GM12878 (cell line): ENCODE measurements at regions not wholly inside any gene's neighbourhood (a gene's known extent, or its start where the extent isn't known, plus 50 kb on each side); places are given as distances from the start of the nearest gene placed in this dataset.
A peak's percentile ranks its signal among the peaks of the same experiment; 100 is the strongest.

Source experiments
- ATAC-seq: fragments of 200-7000 bp; cut with Tn5 transposase; 3 replicates; pipeline ENCODE4 v1.9.1; 2020; ENCODE audit warnings: mild to moderate bottlenecking, moderate library complexity
- BruUV-seq: library from RNA; stranded (reverse); fragments of 400-500 nt; replicated peaks from 2 replicates; lab custom pipeline; 2021; lab: Mats Ljungman, UMichigan
- CTCF ChIA-PET: fragments of 300-600 bp; sonication (Branson Sonifier 250); formaldehyde crosslinking; extraction: SDS; loops from one replicate; lab custom pipeline; 2021; ENCODE audit warnings: inconsistent platforms; lab: Yijun Ruan, JAX
- POLR2A ChIA-PET: fragments of 350-600 bp; formaldehyde crosslinking; extraction: SDS; loops from one replicate; lab custom pipeline; 2021; ENCODE audit warnings: inconsistent platforms; lab: Charles Lee
- RAD21 ChIA-PET: fragments of 300-600 bp; sonication (Branson Sonifier 250); formaldehyde crosslinking; loops from one replicate; lab custom pipeline; 2023; ENCODE audit warnings: antibody characterized with exemption; ENCODE audit not compliant: unreplicated experiment; lab: Charles Lee
- SMC1A ChIA-PET: fragments of 300-600 bp; sonication (Branson Sonifier 250); formaldehyde crosslinking; loops from one replicate; lab custom pipeline; 2023; ENCODE audit not compliant: unreplicated experiment, uncharacterized antibody; lab: Charles Lee
- DNase-seq: peaks from one replicate; pipeline ENCODE4 v3.0.0-alpha.2; 2011; ENCODE audit warnings: low read depth, low spot score
- FAIRE-seq: peaks from 3 replicates; lab custom pipeline; 2011; peaks lifted over from hg19 to GRCh38; lab: Jason Lieb, UNC
- H2AFZ ChIP-seq: 2 replicates; pipeline ENCODE4 v1.6.0; 2011; ENCODE audit warnings: low read depth, low read length, control low read depth; ENCODE audit not compliant: control insufficient read depth
- H3K27ac ChIP-seq: 2 replicates; pipeline ENCODE4 v1.5.1; 2011; ENCODE audit warnings: control low read depth; ENCODE audit not compliant: control insufficient read depth, insufficient read depth
- H3K27me3 ChIP-seq, 2 experiments: replicated peaks in 1 of 2; 2 replicates each; pipeline versions ENCODE4 v1.6.0 to v1.6.1; 2011; ENCODE audit warnings: low read length in 1 of 2; ENCODE audit not compliant: control insufficient read depth in 2 of 2, insufficient read depth in 2 of 2
- H3K36me3 ChIP-seq, 2 experiments: 2 replicates each; pipeline ENCODE4 v1.5.1; 2011; ENCODE audit warnings: low read length in 1 of 2; ENCODE audit not compliant: control insufficient read depth in 2 of 2, insufficient read depth in 2 of 2
- H3K4me1 ChIP-seq: 2 replicates; pipeline ENCODE4 v1.6.1; 2011; ENCODE audit warnings: mild to moderate bottlenecking, low read length, moderate library complexity, mixed read lengths; ENCODE audit not compliant: control insufficient read depth, insufficient read depth
- H3K4me2 ChIP-seq: 2 replicates; pipeline ENCODE4 v1.6.0; 2011; ENCODE audit warnings: control low read depth; ENCODE audit not compliant: control insufficient read depth, insufficient read depth
- H3K4me3 ChIP-seq: fragments of 200-600 bp; sonication (generic); 2 replicates; pipeline ENCODE4 v1.5.1; 2016
- H3K79me2 ChIP-seq: 2 replicates; pipeline ENCODE4 v1.6.0; 2011; ENCODE audit warnings: low read length; ENCODE audit not compliant: control insufficient read depth, insufficient read depth
- H3K9ac ChIP-seq: 2 replicates; pipeline ENCODE4 v1.8.0; 2011; ENCODE audit warnings: low read length, control low read depth, mixed read lengths; ENCODE audit not compliant: control insufficient read depth, insufficient read depth
- H3K9me3 ChIP-seq: replicated peaks from 3 replicates; pipeline ENCODE4 v1.5.1; 2011; ENCODE audit warnings: mild to moderate bottlenecking, low read length; ENCODE audit not compliant: control insufficient read depth, insufficient read depth
- H4K20me1 ChIP-seq: 2 replicates; pipeline ENCODE4 v1.6.0; 2011; ENCODE audit not compliant: control insufficient read depth, insufficient read depth
- CTCF ChIP-seq, 3 experiments: IDR thresholded peaks in 2 of 3; conservative IDR thresholded peaks in 1 of 3; 2 replicates each; pipeline ENCODE4 v1.5.1; 2011; ENCODE audit warnings: low read depth in 3 of 3, low read length in 3 of 3, mild to moderate bottlenecking in 3 of 3, control low read depth in 2 of 3, moderate library complexity in 2 of 3, inconsistent platforms in 1 of 3, mixed read lengths in 1 of 3; ENCODE audit not compliant: control insufficient read depth in 2 of 3, insufficient read depth in 1 of 3; ENCODE audit errors: extremely low read depth in 1 of 3
- IRF4 ChIP-seq: IDR thresholded peaks from 2 replicates; pipeline ENCODE4 v1.6.1; 2011; ENCODE audit warnings: low read depth, low read length
- LARP7 ChIP-seq: fragments of 450-650 bp; IDR thresholded peaks from 2 replicates; pipeline ENCODE4 v1.6.1; 2017; ENCODE audit warnings: mild to moderate bottlenecking
- YY1 ChIP-seq: IDR thresholded peaks from 2 replicates; pipeline ENCODE4 v1.6.1; 2011; ENCODE audit warnings: low read depth, mild to moderate bottlenecking, low read length
- WGBS: methylation state at CpG from one replicate; pipeline ENCODE4 v1.1.6; 2016; ENCODE audit warnings: low lambda C conversion rate; ENCODE audit not compliant: insufficient replicate concordance, insufficient coverage; ENCODE audit errors: missing lambda C conversion rate; 5-methylcytosine and 5-hydroxymethylcytosine counted together
- in situ Hi-C: fragments of 300-500 bp; cut with MboI; formaldehyde crosslinking; loops from 9 replicates; pipeline ENCODE4 v1.14.3; 2018; ENCODE audit warnings: mixed read lengths
- intact Hi-C: fragments of 100-400 bp; cut with micrococcal nuclease; formaldehyde crosslinking; loops from one replicate; pipeline ENCODE4 v1.14.2; 2022; ENCODE audit not compliant: unreplicated experiment

- peaks cover 13% of the 10 kb centered on the region for H3K4me1 ChIP-seq
- H3K4me3 ChIP-seq = no peak overlapping the region
- H3K27me3 ChIP-seq = no peaks in the 10 kb centered on the region
- H3K27ac ChIP-seq = 0 out of 2 replicates have a peak overlapping the region, but pooled peaks have one; percentile 20
- ChIA-PET SMC1A (interaction anchor here (0.9 to 2.3 kb wide), 12 partner anchors 9 to 417 kb away, joined by 3 to 14 read pairs (median 4); no protein-coding TSS in a partner anchor), POLR2A (interaction anchor here (0.6 to 1.3 kb wide), 3 partner anchors 10 to 735 kb away, joined by 3 to 4 read pairs (median 3); no protein-coding TSS in a partner anchor), CTCF (interaction anchor here (0.6 to 3.7 kb wide), 11 partner anchors 8 to 574 kb away, joined by 3 to 19 read pairs (median 4); no protein-coding TSS in a partner anchor), RAD21 (interaction anchor here (0.7 to 3.3 kb wide), 6 partner anchors 10 to 575 kb away, joined by 3 to 21 read pairs (median 3); no protein-coding TSS in a partner anchor)
- in situ Hi-C loops = loop anchor here (25.0 kb wide), 1 partner anchor 657 kb away; no protein-coding TSS in a partner anchor
- no peak overlapping the region for H3K9ac ChIP-seq
- H3K4me2 ChIP-seq = no peak overlapping the region; the same call in 1 of the 2 replicates
- H3K9me3 ChIP-seq = no peaks in the 10 kb centered on the region
- H3K79me2 ChIP-seq = peaks cover 19% of the 10 kb centered on the region
- TF ChIP-seq LARP7 = 0 out of 2 replicates have a peak, but pooled peaks have one; percentile 31
- 0 out of 6 replicates have a peak, but pooled peaks of 1 of the 3 experiments have one; percentile 7 for TF ChIP-seq CTCF (IDR thresholded peaks at IDR 0.05 in 2 of 3, conservative IDR thresholded peaks at IDR 0.05 in 1 of 3; ENCODE audit: control insufficient read depth in 2 of 3, extremely low read depth in 1 of 3, insufficient read depth in 1 of 3, low read depth in 3 of 3, low read length in 3 of 3)
- 0 out of 2 replicates have a peak, but pooled peaks have one; percentile 11 for TF ChIP-seq YY1
- no peak for TF ChIP-seq IRF4
- BruUV-seq = no TSS peak
- no peak for FAIRE-seq
- peaks cover 5% of the 10 kb centered on the region; the same call in 1 of the 2 replicates for H4K20me1 ChIP-seq
- no peak overlapping the region for H2AFZ ChIP-seq
- 86% methylated on average over 8 of the region's 8 CpGs for WGBS
- DNase-seq = no peak
- peak; percentile 75 for ATAC-seq
- peaks cover 3 to 17% of the 10 kb centered on the region in 2 experiments for H3K36me3 ChIP-seq
- intact Hi-C loops = no loop called here
Observed at GRCh38 chr2:64905338-64906024, 83.7 kb upstream of the SLC1A4 start.
